WTC11 (cell line): ENCODE measurements at regions not wholly inside any gene's neighbourhood (a gene's known extent, or its start where the extent isn't known, plus 50 kb on each side); places are given as distances from the start of the nearest gene placed in this dataset.

Source experiments
- ATAC-seq: fragments of 200-7000 bp; cut with Tn5 transposase; 2 replicates; pipeline ENCODE4 v1.10.0; 2021; ENCODE audit warnings: mild to moderate bottlenecking, moderate library complexity
- CTCF ChIA-PET: fragments of 300-600 bp; sonication (Branson Sonifier 250); formaldehyde crosslinking; loops from one replicate; lab custom pipeline; 2021; ENCODE audit warnings: antibody characterized with exemption; lab: Charles Lee
- POLR2A ChIA-PET: fragments of 350-600 bp; sonication (Branson Sonifier 250); formaldehyde crosslinking; loops from one replicate; lab custom pipeline; 2021; ENCODE audit warnings: antibody characterized with exemption; lab: Charles Lee
- DNase-seq: peaks from one replicate; pipeline ENCODE4 v3.0.0; 2021; ENCODE audit warnings: low spot score
- H3K27ac Mint-ChIP-seq: 2 replicates; pipeline ENCODE4 v1.8.0; 2021; ENCODE audit warnings: mixed read lengths
- H3K27me3 Mint-ChIP-seq: 2 replicates; pipeline ENCODE4 v1.8.0; 2021; ENCODE audit warnings: low read depth, mild to moderate bottlenecking, moderate library complexity, mixed read lengths
- H3K36me3 Mint-ChIP-seq: 2 replicates; pipeline ENCODE4 v1.8.0; 2021; ENCODE audit warnings: mixed read lengths
- H3K4me1 Mint-ChIP-seq: 2 replicates; pipeline ENCODE4 v1.8.0; 2022; ENCODE audit warnings: mixed read lengths
- H3K4me3 Mint-ChIP-seq: 2 replicates; pipeline ENCODE4 v1.8.0; 2021; ENCODE audit warnings: mild to moderate bottlenecking, moderate library complexity, mixed read lengths
- H3K9me3 Mint-ChIP-seq: 2 replicates; pipeline ENCODE4 v1.8.0; 2021; ENCODE audit warnings: mixed read lengths
- AR ChIP-seq: fragments of 250-450 bp; sonication (Bioruptor Pico); IDR thresholded peaks from 2 replicates; pipeline ENCODE4 v1.9.0; 2021; ENCODE audit warnings: mild to moderate bottlenecking
- CBFB ChIP-seq: sonication (generic); formaldehyde crosslinking; IDR thresholded peaks from 2 replicates; pipeline ENCODE4 v1.8.1; 2022; ENCODE audit warnings: mild to moderate bottlenecking, low read depth, missing genetic modification reagents
- FOXP1 ChIP-seq: sonication (generic); formaldehyde crosslinking; IDR thresholded peaks from 2 replicates; pipeline ENCODE4 v1.8.0; 2022; ENCODE audit warnings: missing genetic modification reagents, mild to moderate bottlenecking, moderate library complexity, borderline replicate concordance
- GRHL2 ChIP-seq: fragments of 250-450 bp; sonication (Bioruptor Pico); IDR thresholded peaks from 2 replicates; pipeline ENCODE4 v1.8.0; 2022; ENCODE audit warnings: mild to moderate bottlenecking, moderate library complexity; ENCODE audit not compliant: insufficient replicate concordance, severe bottlenecking
- IRF2 ChIP-seq: sonication (generic); formaldehyde crosslinking; IDR thresholded peaks from 2 replicates; pipeline ENCODE4 v1.8.0; 2022; ENCODE audit warnings: low read depth, missing genetic modification reagents, borderline replicate concordance
- MAX ChIP-seq: sonication (generic); formaldehyde crosslinking; IDR thresholded peaks from 2 replicates; pipeline ENCODE4 v1.8.0; 2022; ENCODE audit warnings: mild to moderate bottlenecking, missing genetic modification reagents
- MXD4 ChIP-seq: fragments of 250-450 bp; sonication (Bioruptor Pico); IDR thresholded peaks from 2 replicates; pipeline ENCODE4 v1.8.0; 2021; ENCODE audit warnings: mild to moderate bottlenecking, moderate library complexity, borderline replicate concordance
- MYBL2 ChIP-seq: sonication (generic); formaldehyde crosslinking; IDR thresholded peaks from 2 replicates; pipeline ENCODE4 v1.8.1; 2023; ENCODE audit warnings: mild to moderate bottlenecking, moderate library complexity, missing genetic modification reagents
- NFATC4 ChIP-seq: fragments of 250-450 bp; sonication (Bioruptor Pico); IDR thresholded peaks from 2 replicates; pipeline ENCODE4 v1.9.0; 2021; ENCODE audit warnings: mild to moderate bottlenecking
- NR1H2 ChIP-seq: sonication (generic); formaldehyde crosslinking; IDR thresholded peaks from 2 replicates; pipeline ENCODE4 v1.9.0; 2021; ENCODE audit warnings: mild to moderate bottlenecking, moderate library complexity, missing genetic modification reagents
- NR3C1 ChIP-seq: sonication (generic); formaldehyde crosslinking; conservative IDR thresholded peaks from 2 replicates; pipeline ENCODE4 v1.8.1; 2023; ENCODE audit warnings: low read depth, mild to moderate bottlenecking, missing genetic modification reagents
- PREB ChIP-seq: sonication (generic); formaldehyde crosslinking; IDR thresholded peaks from 2 replicates; pipeline ENCODE4 v1.8.1; 2022; ENCODE audit warnings: mild to moderate bottlenecking, missing genetic modification reagents, moderate library complexity, borderline replicate concordance
- PRRX2 ChIP-seq: fragments of 250-450 bp; sonication (Bioruptor Pico); IDR thresholded peaks from 2 replicates; pipeline ENCODE4 v1.8.0; 2021; ENCODE audit warnings: mild to moderate bottlenecking
- RELA ChIP-seq: sonication (generic); formaldehyde crosslinking; IDR thresholded peaks from 2 replicates; pipeline ENCODE4 v1.8.1; 2022; ENCODE audit warnings: missing genetic modification reagents, mild to moderate bottlenecking, borderline replicate concordance
- STAT6 ChIP-seq: sonication (generic); formaldehyde crosslinking; conservative IDR thresholded peaks from 2 replicates; pipeline ENCODE4 v1.8.1; 2023; ENCODE audit warnings: mild to moderate bottlenecking, low read depth, missing genetic modification reagents, moderate library complexity
- ZNF232 ChIP-seq: sonication (generic); formaldehyde crosslinking; IDR thresholded peaks from 2 replicates; pipeline ENCODE4 v1.8.0; 2022; ENCODE audit warnings: mild to moderate bottlenecking, missing genetic modification reagents
- ZNF317 ChIP-seq: sonication (generic); formaldehyde crosslinking; IDR thresholded peaks from 2 replicates; pipeline ENCODE4 v1.8.1; 2023; ENCODE audit warnings: low read depth, mild to moderate bottlenecking, moderate library complexity, missing genetic modification reagents, borderline replicate concordance
- ZNF423 ChIP-seq: fragments of 250-450 bp; sonication (Bioruptor Pico); IDR thresholded peaks from 2 replicates; pipeline ENCODE4 v2.1.2; 2022; ENCODE audit warnings: mild to moderate bottlenecking, moderate library complexity
- ZNF671 ChIP-seq: fragments of 250-450 bp; sonication (Bioruptor Pico); IDR thresholded peaks from 2 replicates; pipeline ENCODE4 v1.8.0; 2021; ENCODE audit warnings: mild to moderate bottlenecking
- TF ChIP-seq, protein P1 (sequence below): sonication (generic); formaldehyde crosslinking; IDR thresholded peaks from 2 replicates; pipeline ENCODE4 v1.8.0; 2022; ENCODE audit warnings: missing genetic modification reagents
- TF ChIP-seq, protein P2 (sequence below): sonication (generic); formaldehyde crosslinking; IDR thresholded peaks from 2 replicates; pipeline ENCODE4 v1.8.0; 2023; ENCODE audit warnings: mild to moderate bottlenecking, missing genetic modification reagents

- TF ChIP-seq STAT6 (no peak), PREB (CRISPR knock-in tag) (no peak), AR (CRISPR knock-in tag) (no peak), NR1H2 (no peak)
Observed at GRCh38 chr11:80720295-80720694, 1279.5 kb upstream of the TENM4 start (continued).

DNA sequence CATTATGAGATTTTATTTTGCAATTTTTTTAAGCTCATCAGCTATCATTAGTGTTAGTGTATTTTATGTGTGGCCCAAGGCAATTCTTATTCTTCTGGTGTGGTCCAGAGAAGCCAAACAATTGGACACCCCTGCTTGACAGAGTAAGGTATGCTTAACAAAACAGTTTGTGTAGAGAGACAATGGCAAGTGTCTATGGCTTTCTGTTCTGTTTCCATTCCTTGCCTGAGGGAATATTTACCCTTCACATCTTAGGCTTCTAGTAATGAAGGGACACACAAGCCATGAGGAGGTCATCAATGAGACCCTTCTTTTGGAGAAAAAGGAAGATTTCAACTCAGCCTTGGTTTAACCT lies 1278.4 kb upstream of the TENM4 start:
- TF ChIP-seq RELA (CRISPR knock-in tag) (no peak), MAX (no peak), ZNF317 (CRISPR knock-in tag) (no peak), ZNF423 (CRISPR knock-in tag) (no peak), IRF2 (CRISPR knock-in tag) (no peak), NFATC4 (CRISPR knock-in tag) (no peak), PRRX2 (CRISPR knock-in tag) (no peak), FOXP1 (no peak), NR3C1 (CRISPR knock-in tag) (no peak), MYBL2 (CRISPR knock-in tag) (no peak), MXD4 (CRISPR knock-in tag) (no peak), ZNF671 (no peak), NR1H2 (no peak), ZNF232 (CRISPR knock-in tag) (no peak), CBFB (CRISPR knock-in tag) (no peak), GRHL2 (no peak)
- TF ChIP-seq, protein P1, sequence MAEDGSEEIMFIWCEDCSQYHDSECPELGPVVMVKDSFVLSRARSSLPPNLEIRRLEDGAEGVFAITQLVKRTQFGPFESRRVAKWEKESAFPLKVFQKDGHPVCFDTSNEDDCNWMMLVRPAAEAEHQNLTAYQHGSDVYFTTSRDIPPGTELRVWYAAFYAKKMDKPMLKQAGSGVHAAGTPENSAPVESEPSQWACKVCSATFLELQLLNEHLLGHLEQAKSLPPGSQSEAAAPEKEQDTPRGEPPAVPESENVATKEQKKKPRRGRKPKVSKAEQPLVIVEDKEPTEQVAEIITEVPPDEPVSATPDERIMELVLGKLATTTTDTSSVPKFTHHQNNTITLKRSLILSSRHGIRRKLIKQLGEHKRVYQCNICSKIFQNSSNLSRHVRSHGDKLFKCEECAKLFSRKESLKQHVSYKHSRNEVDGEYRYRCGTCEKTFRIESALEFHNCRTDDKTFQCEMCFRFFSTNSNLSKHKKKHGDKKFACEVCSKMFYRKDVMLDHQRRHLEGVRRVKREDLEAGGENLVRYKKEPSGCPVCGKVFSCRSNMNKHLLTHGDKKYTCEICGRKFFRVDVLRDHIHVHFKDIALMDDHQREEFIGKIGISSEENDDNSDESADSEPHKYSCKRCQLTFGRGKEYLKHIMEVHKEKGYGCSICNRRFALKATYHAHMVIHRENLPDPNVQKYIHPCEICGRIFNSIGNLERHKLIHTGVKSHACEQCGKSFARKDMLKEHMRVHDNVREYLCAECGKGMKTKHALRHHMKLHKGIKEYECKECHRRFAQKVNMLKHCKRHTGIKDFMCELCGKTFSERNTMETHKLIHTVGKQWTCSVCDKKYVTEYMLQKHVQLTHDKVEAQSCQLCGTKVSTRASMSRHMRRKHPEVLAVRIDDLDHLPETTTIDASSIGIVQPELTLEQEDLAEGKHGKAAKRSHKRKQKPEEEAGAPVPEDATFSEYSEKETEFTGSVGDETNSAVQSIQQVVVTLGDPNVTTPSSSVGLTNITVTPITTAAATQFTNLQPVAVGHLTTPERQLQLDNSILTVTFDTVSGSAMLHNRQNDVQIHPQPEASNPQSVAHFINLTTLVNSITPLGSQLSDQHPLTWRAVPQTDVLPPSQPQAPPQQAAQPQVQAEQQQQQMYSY (CRISPR knock-in tag), result no peak
- TF ChIP-seq, protein P2, sequence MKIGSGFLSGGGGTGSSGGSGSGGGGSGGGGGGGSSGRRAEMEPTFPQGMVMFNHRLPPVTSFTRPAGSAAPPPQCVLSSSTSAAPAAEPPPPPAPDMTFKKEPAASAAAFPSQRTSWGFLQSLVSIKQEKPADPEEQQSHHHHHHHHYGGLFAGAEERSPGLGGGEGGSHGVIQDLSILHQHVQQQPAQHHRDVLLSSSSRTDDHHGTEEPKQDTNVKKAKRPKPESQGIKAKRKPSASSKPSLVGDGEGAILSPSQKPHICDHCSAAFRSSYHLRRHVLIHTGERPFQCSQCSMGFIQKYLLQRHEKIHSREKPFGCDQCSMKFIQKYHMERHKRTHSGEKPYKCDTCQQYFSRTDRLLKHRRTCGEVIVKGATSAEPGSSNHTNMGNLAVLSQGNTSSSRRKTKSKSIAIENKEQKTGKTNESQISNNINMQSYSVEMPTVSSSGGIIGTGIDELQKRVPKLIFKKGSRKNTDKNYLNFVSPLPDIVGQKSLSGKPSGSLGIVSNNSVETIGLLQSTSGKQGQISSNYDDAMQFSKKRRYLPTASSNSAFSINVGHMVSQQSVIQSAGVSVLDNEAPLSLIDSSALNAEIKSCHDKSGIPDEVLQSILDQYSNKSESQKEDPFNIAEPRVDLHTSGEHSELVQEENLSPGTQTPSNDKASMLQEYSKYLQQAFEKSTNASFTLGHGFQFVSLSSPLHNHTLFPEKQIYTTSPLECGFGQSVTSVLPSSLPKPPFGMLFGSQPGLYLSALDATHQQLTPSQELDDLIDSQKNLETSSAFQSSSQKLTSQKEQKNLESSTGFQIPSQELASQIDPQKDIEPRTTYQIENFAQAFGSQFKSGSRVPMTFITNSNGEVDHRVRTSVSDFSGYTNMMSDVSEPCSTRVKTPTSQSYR (CRISPR knock-in tag), result no peak
- Mint-ChIP-seq H3K36me3 (no peaks in the 10 kb centered on the region), H3K4me3 (no peak overlapping the region), H3K27me3 (no peaks in the 10 kb centered on the region), H3K4me1 (peaks cover 9% of the 10 kb centered on the region; the same call in 1 of the 2 replicates), H3K27ac (no peak overlapping the region), H3K9me3 (no peaks in the 10 kb centered on the region)
- ChIA-PET CTCF (no interaction called here), POLR2A (no interaction called here)
- DNase-seq, result no peak
- ATAC-seq, result no peak
